PC-3 (cell line): ENCODE measurements at regions not wholly inside any gene's neighbourhood (a gene's known extent, or its start where the extent isn't known, plus 50 kb on each side); places are given as distances from the start of the nearest gene placed in this dataset.
"Not testable (repeated sequence)": the region's sequence is repeated elsewhere in the genome, so short reads cannot be mapped to it uniquely, and the experiment has no call there.

Experiments used
- ATAC-seq: fragments of 200-7000 bp; cut with Tn5 transposase; 2 replicates; pipeline ENCODE4 v1.9.1; 2020; ENCODE audit warnings: mild to moderate bottlenecking, moderate library complexity
- BruUV-seq: library from RNA; stranded (reverse); fragments of 400-500 nt; replicated peaks from 2 replicates; lab custom pipeline; 2021; lab: Mats Ljungman, UMichigan
- CTCF ChIA-PET: fragments of 300-600 bp; sonication (Branson Sonifier 250); formaldehyde crosslinking; loops from one replicate; lab custom pipeline; 2022; ENCODE audit warnings: antibody characterized with exemption; lab: Charles Lee
- POLR2A ChIA-PET: fragments of 300-600 bp; sonication (Branson Sonifier 250); formaldehyde crosslinking; loops from one replicate; lab custom pipeline; 2022; ENCODE audit warnings: antibody characterized with exemption; ENCODE audit not compliant: unreplicated experiment; lab: Charles Lee
- DNase-seq: peaks from one replicate; pipeline ENCODE4 v3.0.0-alpha.2; 2015
- H2AFZ ChIP-seq: fragments of 300-600 bp; sonication (generic); 2 replicates; pipeline ENCODE4 v1.6.0; 2016; ENCODE audit warnings: antibody characterized with exemption, low read length
- H3F3A ChIP-seq: fragments of 300-600 bp; sonication (generic); one replicate; pipeline ENCODE4 v1.6.0; 2017; ENCODE audit warnings: antibody characterized with exemption, low read length, control low read depth, mild to moderate bottlenecking; ENCODE audit not compliant: unreplicated experiment
- H3K27ac ChIP-seq: fragments of 300-600 bp; sonication (generic); 2 replicates; pipeline ENCODE4 v1.5.1; 2016; ENCODE audit warnings: mild to moderate bottlenecking, low read length
- H3K27me3 ChIP-seq: fragments of 300-600 bp; sonication (generic); 2 replicates; pipeline ENCODE4 v1.6.1; 2016; ENCODE audit warnings: low read length, mixed read lengths
- H3K36me3 ChIP-seq: fragments of 300-600 bp; sonication (generic); 2 replicates; pipeline ENCODE4 v1.6.1; 2016; ENCODE audit warnings: low read depth, mixed run types, low read length, mixed read lengths
- H3K4me1 ChIP-seq: fragments of 300-600 bp; sonication (generic); 2 replicates; pipeline ENCODE4 v1.5.1; 2016; ENCODE audit warnings: low read length; ENCODE audit not compliant: insufficient read depth
- H3K4me2 ChIP-seq: fragments of 300-600 bp; sonication (generic); 2 replicates; pipeline ENCODE4 v1.6.0; 2016; ENCODE audit warnings: low read length
- H3K4me3 ChIP-seq: fragments of 300-600 bp; sonication (generic); 2 replicates; pipeline ENCODE4 v1.5.1; 2016; ENCODE audit warnings: mild to moderate bottlenecking, low read length, mixed read lengths
- H3K79me2 ChIP-seq: fragments of 300-600 bp; sonication (generic); 2 replicates; pipeline ENCODE4 v1.6.1; 2017; ENCODE audit warnings: low read length, mixed read lengths
- H3K9ac ChIP-seq: fragments of 300-600 bp; sonication (generic); 2 replicates; pipeline ENCODE4 v1.6.0; 2016; ENCODE audit warnings: mild to moderate bottlenecking, low read length
- H3K9me2 ChIP-seq: fragments of 300-600 bp; sonication (generic); replicated peaks from 2 replicates; pipeline ENCODE4 v1.6.1; 2016; ENCODE audit warnings: mixed run types, low read length, mixed read lengths
- H3K9me3 ChIP-seq: fragments of 300-600 bp; sonication (generic); 2 replicates; pipeline ENCODE4 v1.6.1; 2016; ENCODE audit warnings: low read length, mixed read lengths
- H4K20me1 ChIP-seq: fragments of 300-600 bp; sonication (generic); 2 replicates; pipeline ENCODE4 v1.6.1; 2016; ENCODE audit warnings: low read length, mixed read lengths
- EZH2 ChIP-seq: fragments of 300-600 bp; sonication (generic); IDR thresholded peaks from one replicate; pipeline ENCODE4 v1.6.1; 2017; ENCODE audit warnings: antibody characterized with exemption, mild to moderate bottlenecking, low read length; ENCODE audit not compliant: unreplicated experiment
- intact Hi-C: fragments of 100-400 bp; cut with micrococcal nuclease; formaldehyde crosslinking; loops from 2 replicates; pipeline ENCODE4 v1.9.0; 2023
- TF ChIP-seq, protein P1 (sequence below): fragments of 300-600 bp; sonication (generic); conservative IDR thresholded peaks from 2 replicates; pipeline ENCODE4 v1.5.1; 2017; ENCODE audit warnings: antibody characterized with exemption, low read depth, mild to moderate bottlenecking, low read length

- Histone ChIP-seq H3K27me3 (peaks cover 13% of the 10 kb centered on the region), H3K27ac (no peak overlapping the region), H3K4me1 (peaks cover 5% of the 10 kb centered on the region; the same call in 1 of the 2 replicates), H3K9ac (no peak overlapping the region), H3K36me3 (no peaks in the 10 kb centered on the region), H3F3A (no peaks in the 10 kb centered on the region), H3K79me2 (no peaks in the 10 kb centered on the region), H2AFZ (peak overlapping the region; percentile 53; the same call in 1 of the 2 replicates), H4K20me1 (no peaks in the 10 kb centered on the region), H3K9me3 (no peaks in the 10 kb centered on the region), H3K4me3 (peak overlapping the region; percentile 54), H3K4me2 (peak overlapping the region; percentile 66), H3K9me2 (no peaks in the 10 kb centered on the region)
- ChIA-PET CTCF (no interaction called here), POLR2A (no interaction called here)
- ATAC-seq = no peak
- intact Hi-C loops = no loop called here
- DNase-seq = peak; percentile 32
- TF ChIP-seq EZH2 = no peak
- TF ChIP-seq, protein P1, sequence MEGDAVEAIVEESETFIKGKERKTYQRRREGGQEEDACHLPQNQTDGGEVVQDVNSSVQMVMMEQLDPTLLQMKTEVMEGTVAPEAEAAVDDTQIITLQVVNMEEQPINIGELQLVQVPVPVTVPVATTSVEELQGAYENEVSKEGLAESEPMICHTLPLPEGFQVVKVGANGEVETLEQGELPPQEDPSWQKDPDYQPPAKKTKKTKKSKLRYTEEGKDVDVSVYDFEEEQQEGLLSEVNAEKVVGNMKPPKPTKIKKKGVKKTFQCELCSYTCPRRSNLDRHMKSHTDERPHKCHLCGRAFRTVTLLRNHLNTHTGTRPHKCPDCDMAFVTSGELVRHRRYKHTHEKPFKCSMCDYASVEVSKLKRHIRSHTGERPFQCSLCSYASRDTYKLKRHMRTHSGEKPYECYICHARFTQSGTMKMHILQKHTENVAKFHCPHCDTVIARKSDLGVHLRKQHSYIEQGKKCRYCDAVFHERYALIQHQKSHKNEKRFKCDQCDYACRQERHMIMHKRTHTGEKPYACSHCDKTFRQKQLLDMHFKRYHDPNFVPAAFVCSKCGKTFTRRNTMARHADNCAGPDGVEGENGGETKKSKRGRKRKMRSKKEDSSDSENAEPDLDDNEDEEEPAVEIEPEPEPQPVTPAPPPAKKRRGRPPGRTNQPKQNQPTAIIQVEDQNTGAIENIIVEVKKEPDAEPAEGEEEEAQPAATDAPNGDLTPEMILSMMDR = peak; percentile 62
- no TSS peak for BruUV-seq
Measured at GRCh38 chr11:67732045-67732787, 57.8 kb upstream of the ALDH3B2 start.

DNA sequence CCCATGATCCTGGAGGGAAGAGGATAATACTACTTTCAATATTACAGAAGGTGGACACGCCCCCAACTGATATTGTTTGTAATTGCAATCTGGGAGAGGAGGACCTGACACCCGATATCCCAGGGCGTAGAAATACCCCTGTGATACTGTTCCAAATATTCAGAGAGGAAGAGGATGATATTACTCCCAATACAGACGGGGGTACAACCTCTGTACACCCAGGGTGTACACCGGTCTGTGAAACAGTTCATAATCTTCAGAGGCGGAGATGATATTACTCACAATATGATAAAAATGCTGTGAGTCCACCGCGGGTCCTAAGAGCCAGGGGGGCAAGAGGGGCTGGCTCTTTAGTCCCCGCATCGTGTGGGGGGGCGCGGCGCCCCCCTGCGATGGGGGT is 57.2 kb upstream of the ALDH3B2 start:
- no peak overlapping the region for H3K27ac ChIP-seq
- ChIA-PET POLR2A (no interaction called here), CTCF (no interaction called here)
- H3K79me2 ChIP-seq = no peaks in the 10 kb centered on the region
- H3K9me3 ChIP-seq = no peaks in the 10 kb centered on the region
- H3K27me3 ChIP-seq = peaks cover 12% of the 10 kb centered on the region
- peak overlapping the region; percentile 53; the same call in 1 of the 2 replicates for H2AFZ ChIP-seq
- H3K4me3 ChIP-seq = peak overlapping the region; percentile 54
- H3K36me3 ChIP-seq = no peaks in the 10 kb centered on the region
- H3K9ac ChIP-seq = no peak overlapping the region
- no peaks in the 10 kb centered on the region for H4K20me1 ChIP-seq
- peaks cover 5% of the 10 kb centered on the region; the same call in 1 of the 2 replicates for H3K4me1 ChIP-seq
- H3K4me2 ChIP-seq = peak overlapping the region; percentile 66
- H3F3A ChIP-seq = no peaks in the 10 kb centered on the region
- ATAC-seq (no peak), DNase-seq (peak; percentile 12)
- intact Hi-C loops = no loop called here
- H3K9me2 ChIP-seq = no peaks in the 10 kb centered on the region
- no peak for TF ChIP-seq EZH2
- BruUV-seq = no TSS peak

DNA sequence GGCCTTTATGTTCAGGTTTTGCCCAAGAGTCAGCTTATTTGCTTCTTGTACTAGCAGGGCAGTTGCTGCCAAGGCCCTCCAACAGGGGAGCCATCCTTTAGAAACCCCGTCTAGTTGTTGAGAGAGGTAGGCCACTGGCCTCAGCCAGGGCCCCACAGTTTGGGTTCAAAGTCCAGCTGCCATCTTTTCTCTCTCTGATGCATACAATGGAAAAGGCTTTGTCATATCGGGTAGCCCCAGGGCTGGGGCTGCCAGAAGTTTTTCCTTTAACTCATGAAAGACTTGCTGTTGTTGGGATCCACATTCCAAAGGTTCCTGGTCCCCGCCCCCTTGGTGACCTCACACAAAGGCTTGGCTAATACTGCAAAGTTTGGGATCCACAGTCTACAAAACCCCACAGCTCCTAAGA is 53.7 kb upstream of the ALDH3B2 start:
- CTCF ChIA-PET, POLR2A ChIA-PET, H3K9me2 ChIP-seq, H3K4me1 ChIP-seq, H2AFZ ChIP-seq, H3K9me3 ChIP-seq, H3K27ac ChIP-seq, BruUV-seq, H3K79me2 ChIP-seq, intact Hi-C loops, H3K4me2 ChIP-seq, H3K9ac ChIP-seq, H3K4me3 ChIP-seq, H3K36me3 ChIP-seq, H3F3A ChIP-seq, ATAC-seq, H3K27me3 ChIP-seq, H4K20me1 ChIP-seq: not testable (repeated sequence)
- DNase-seq = peak; percentile 10

- H3K27ac ChIP-seq, H3K9me3 ChIP-seq, BruUV-seq, H3F3A ChIP-seq, H3K9ac ChIP-seq, H4K20me1 ChIP-seq, H3K4me1 ChIP-seq, H3K9me2 ChIP-seq, H3K79me2 ChIP-seq, ATAC-seq, H3K27me3 ChIP-seq, H2AFZ ChIP-seq, H3K36me3 ChIP-seq, intact Hi-C loops, H3K4me3 ChIP-seq, CTCF ChIA-PET: not testable (repeated sequence)
- POLR2A ChIA-PET = interaction anchor here (0.8 kb wide), 1 partner anchor 178 kb away, joined by 3 read pairs; no protein-coding TSS in a partner anchor
- DNase-seq = peak; percentile 41
- H3K4me2 ChIP-seq = peak overlapping the region; percentile 31
Measured at GRCh38 chr11:67727066-67728040, 52.9 kb upstream of the ALDH3B2 start.
